ENCODE measurements at regions not wholly inside any gene's neighbourhood (a gene's known extent, or its start where the extent isn't known, plus 50 kb on each side); places are given as distances from the start of the nearest gene placed in this dataset.

- intact Hi-C loops (cut with micrococcal nuclease): no loop called here
- ATAC-seq (ENCODE audit: low read depth) (no peak), DNase-seq (no peak)
- Mint-ChIP-seq H3K4me3 (no peak overlapping the region), H3K27ac (no peak overlapping the region), H3K36me3 (ENCODE audit: low read depth) (no peaks in the 10 kb centered on the region), H3K9me3 (no peaks in the 10 kb centered on the region), H3K27me3 (no peaks in the 10 kb centered on the region), H3K4me1 (no peaks in the 10 kb centered on the region)
- ChIA-PET POLR2A (no interaction called here), CTCF (no interaction called here)
- TF ChIP-seq CTCF (IDR thresholded peaks at IDR 0.05): no peak
These were observed 235.7 kb downstream of the DOK5 start for GRCh38 chr20:54711071-54711470.

GRCh38 chr20:54710341-54710740, 234.9 kb downstream of the DOK5 start:
- no peaks in the 10 kb centered on the region for H3K27me3 Mint-ChIP-seq
- intact Hi-C loops (cut with micrococcal nuclease): no loop called here
- H3K36me3 Mint-ChIP-seq (ENCODE audit: low read depth): no peaks in the 10 kb centered on the region
- POLR2A ChIA-PET: no interaction called here
- CTCF ChIA-PET: no interaction called here
- H3K27ac Mint-ChIP-seq: no peak overlapping the region
- H3K4me3 Mint-ChIP-seq: no peak overlapping the region
- no peak for TF ChIP-seq CTCF (IDR thresholded peaks at IDR 0.05)
- no peaks in the 10 kb centered on the region for H3K9me3 Mint-ChIP-seq
- H3K4me1 Mint-ChIP-seq: no peaks in the 10 kb centered on the region
- no peak for DNase-seq
- no peak for ATAC-seq (ENCODE audit: low read depth)

- DNase-seq (no peak), ATAC-seq (ENCODE audit: low read depth) (no peak)
- H3K27me3 Mint-ChIP-seq: no peaks in the 10 kb centered on the region
- H3K27ac Mint-ChIP-seq: no peak overlapping the region
- no peaks in the 10 kb centered on the region for H3K4me1 Mint-ChIP-seq
- intact Hi-C loops (cut with micrococcal nuclease): no loop called here
- no peak for TF ChIP-seq CTCF (IDR thresholded peaks at IDR 0.05)
- H3K36me3 Mint-ChIP-seq (ENCODE audit: low read depth): no peaks in the 10 kb centered on the region
- no peaks in the 10 kb centered on the region for H3K9me3 Mint-ChIP-seq
- H3K4me3 Mint-ChIP-seq: no peak overlapping the region
- ChIA-PET POLR2A (no interaction called here), CTCF (no interaction called here)
These were observed 232.8 kb downstream of the DOK5 start for GRCh38 chr20:54708229-54708628.

- no peak overlapping the region for H3K27ac Mint-ChIP-seq
- no peak for TF ChIP-seq CTCF (IDR thresholded peaks at IDR 0.05)
- ChIA-PET CTCF (no interaction called here), POLR2A (no interaction called here)
- intact Hi-C loops (cut with micrococcal nuclease): no loop called here
- H3K36me3 Mint-ChIP-seq (ENCODE audit: low read depth): no peaks in the 10 kb centered on the region
- H3K4me1 Mint-ChIP-seq: no peaks in the 10 kb centered on the region
- no peaks in the 10 kb centered on the region for H3K9me3 Mint-ChIP-seq
- no peak overlapping the region for H3K4me3 Mint-ChIP-seq
- no peaks in the 10 kb centered on the region for H3K27me3 Mint-ChIP-seq
- DNase-seq (no peak), ATAC-seq (ENCODE audit: low read depth) (no peak)
These were observed 232.4 kb downstream of the DOK5 start for GRCh38 chr20:54707801-54708200.

- Mint-ChIP-seq H3K4me3 (no peak overlapping the region), H3K4me1 (no peaks in the 10 kb centered on the region), H3K9me3 (no peaks in the 10 kb centered on the region), H3K27me3 (no peaks in the 10 kb centered on the region), H3K27ac (no peak overlapping the region), H3K36me3 (ENCODE audit: low read depth) (no peaks in the 10 kb centered on the region)
- intact Hi-C loops (cut with micrococcal nuclease): no loop called here
- ChIA-PET POLR2A (no interaction called here), CTCF (no interaction called here)
- TF ChIP-seq CTCF (IDR thresholded peaks at IDR 0.05): no peak
- ATAC-seq (ENCODE audit: low read depth): no peak
- no peak for DNase-seq
These were observed 231.2 kb downstream of the DOK5 start for GRCh38 chr20:54706581-54706980.

All from activated B cell treated with CpG ODN at 0.5 μM for 24 hours (primary cell).